GM18498 (cell line): ENCODE measurements at regions not wholly inside any gene's neighbourhood (a gene's known extent, or its start where the extent isn't known, plus 50 kb on each side); places are given as distances from the start of the nearest gene placed in this dataset.
"Not testable (repeated sequence)": the region's sequence is repeated elsewhere in the genome, so short reads cannot be mapped to it uniquely, and the experiment has no call there.

Source experiments
- ATAC-seq: cut with Tn5 transposase; IDR thresholded peaks from one replicate; pipeline ENCODE4 v1.9.1; 2021; ENCODE audit warnings: mild to moderate bottlenecking, moderate library complexity; ENCODE audit not compliant: unreplicated experiment

DNA sequence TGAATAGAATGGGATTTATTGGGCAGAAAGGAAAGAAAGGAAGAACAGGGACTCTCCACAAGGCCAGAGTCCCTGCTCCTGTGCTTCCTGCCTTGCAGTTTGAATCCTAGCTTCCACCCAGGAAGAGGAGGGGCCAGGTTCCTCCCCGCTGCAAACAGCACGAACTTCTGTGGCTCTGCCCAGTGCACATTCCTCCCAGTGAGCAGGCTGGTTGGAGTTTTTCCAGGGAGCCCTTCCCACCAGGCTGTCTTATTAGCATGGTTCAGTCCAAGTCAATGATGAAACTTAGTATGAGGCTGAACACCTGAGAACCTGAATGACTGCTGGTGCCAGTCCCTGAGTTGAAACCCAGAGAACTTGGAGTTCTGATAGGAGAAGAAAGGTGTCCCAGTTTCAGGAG, 247.2 kb downstream of the DUSP10 start:
- no peak for ATAC-seq

DNA sequence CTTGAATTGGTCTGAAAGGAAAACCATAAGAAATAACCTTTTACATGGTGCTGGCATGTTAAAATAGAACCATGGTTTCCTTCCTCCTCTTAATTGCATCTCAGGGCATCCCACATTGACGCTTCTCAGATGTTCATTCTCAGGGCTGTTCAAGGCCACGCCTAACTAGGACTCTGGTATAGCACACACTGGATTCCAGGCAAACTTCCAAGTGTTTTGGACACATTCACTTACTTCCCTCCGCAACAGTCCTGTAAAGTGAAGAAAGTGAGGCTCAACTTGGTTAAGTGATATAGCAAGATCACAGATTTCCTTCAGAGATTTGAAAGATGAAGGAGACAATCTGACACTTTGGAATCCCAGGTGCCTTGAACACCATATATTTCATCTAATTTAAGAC, 244.8 kb downstream of the DUSP10 start:
- no peak for ATAC-seq

DNA sequence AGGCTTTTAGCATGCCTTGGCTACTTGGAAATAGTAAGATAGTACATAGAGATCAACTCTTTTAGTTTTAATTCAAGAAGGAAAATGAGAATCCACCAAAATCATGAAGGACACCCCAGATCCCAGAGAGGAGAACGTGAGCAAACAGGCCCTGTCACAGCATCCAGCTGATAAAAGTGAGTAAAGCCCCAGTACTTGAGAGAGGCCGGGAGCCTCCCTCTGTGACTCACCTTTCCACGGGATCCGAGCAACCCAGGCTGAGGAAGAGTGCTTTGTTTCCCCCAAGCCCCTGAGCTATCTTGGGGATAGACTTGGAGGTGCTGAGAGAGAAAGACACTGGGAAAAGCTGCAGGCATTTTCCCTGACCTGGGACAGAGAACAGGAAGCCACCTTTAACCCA, 238.6 kb downstream of the DUSP10 start:
- no peak for ATAC-seq

DNA sequence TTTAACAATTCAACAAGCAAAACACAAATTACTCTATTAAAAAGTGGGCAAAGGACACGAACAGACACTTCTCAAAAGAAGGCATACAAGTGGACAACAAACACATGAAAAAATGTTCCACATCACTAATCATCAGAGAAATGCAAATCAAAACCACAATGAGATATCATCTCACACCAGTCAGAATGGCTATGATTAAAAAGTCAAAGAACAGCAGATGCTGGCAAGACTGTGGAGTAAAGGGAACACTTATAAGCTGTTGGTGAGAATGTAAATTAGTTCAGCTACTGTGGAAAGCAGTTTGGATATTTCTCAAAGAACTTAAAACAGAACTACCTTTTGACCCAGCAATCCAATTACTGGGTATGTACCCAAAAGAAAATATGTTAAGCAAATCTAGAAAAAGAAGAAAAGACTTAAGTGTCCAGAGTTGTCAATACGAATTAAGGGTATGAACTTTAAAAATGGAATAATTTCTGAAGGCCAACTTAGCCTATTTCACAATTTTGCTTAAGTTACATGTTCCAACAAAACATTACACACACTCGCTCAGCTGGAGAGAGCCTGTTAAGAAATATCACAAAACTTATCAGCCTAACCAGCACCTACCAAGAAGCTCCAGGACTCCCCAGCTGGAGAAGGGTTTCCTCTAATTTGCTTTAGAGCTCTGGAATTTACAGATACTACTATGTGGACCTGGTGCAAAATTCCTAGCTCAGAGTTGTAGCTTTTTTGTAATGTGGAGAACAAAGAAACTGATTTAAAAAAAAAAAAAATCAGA, 232.1 kb downstream of the DUSP10 start:
- peak; percentile 80 for ATAC-seq

DNA sequence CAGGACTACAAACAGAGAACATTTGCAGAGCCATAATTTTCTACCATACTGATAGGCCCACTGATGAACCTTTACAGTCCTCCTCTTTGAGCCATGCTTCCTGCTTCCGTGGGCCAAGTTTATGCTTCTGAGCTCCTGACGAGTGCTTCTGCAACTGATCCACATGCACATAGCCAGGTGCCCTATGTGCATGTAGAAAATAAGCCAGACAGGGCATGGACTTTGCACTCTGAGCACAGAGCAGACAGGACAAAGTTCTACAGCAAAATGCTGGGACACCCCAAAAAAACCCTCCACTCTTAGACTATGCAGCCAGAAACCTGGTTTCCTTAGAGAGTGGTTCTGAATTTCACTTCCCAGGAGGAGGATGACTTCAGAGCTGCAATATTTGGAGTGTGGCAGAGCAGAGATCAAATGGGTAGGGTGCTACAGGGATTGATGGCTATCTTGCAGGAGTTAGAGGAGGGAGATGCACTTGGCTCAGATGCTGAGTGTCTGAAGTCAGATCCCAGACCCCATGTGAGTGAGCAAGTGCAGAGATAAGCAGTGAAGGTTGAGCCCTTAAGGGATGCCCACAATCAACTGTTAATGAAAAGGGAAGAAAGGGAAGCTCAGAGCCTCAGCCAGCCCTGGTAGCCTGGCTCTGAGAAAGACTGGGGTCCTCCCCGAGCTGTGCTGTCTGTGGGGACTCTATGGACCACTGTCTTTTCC, 230.9 kb downstream of the DUSP10 start:
- ATAC-seq, result no peak

DNA sequence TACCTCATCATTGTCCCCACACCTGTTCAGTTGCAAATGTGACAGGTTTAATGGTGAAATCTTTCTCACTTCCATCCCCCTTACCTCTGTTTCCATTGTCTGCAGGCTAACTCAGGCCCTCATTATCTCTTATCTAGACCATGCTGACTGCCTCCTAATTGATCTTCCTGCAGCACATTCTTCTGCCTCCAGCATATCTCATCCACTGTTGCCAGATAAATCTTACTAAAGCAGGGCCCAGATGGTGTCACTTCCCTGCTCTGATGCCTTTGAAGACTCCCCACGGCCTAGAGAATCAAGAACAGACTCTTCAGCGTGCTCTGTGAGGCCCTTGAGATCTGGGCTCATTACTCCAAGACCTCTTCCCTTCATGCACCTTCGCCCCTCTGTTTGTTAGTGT, 230.1 kb downstream of the DUSP10 start:
- ATAC-seq, result no peak

DNA sequence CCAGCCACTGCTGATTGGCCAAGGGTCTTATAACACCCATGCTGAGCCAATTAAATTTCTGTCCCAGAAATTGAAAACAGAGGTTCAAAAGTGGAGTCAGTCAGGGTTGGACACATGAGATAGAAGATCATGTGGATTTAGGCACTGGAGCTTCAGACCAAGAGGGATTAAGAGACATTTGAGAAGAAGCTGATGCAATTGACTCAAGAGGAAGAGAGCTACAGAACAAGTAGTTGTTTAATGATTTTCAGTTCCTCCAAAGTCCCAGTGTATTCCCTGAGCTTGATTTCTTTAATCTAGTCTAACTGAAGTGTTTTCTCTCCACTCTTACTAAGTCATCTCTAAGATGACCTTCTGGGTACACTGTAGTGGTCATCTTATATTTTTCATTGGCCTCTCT, 227.1 kb downstream of the DUSP10 start:
- ATAC-seq, result no peak

DNA sequence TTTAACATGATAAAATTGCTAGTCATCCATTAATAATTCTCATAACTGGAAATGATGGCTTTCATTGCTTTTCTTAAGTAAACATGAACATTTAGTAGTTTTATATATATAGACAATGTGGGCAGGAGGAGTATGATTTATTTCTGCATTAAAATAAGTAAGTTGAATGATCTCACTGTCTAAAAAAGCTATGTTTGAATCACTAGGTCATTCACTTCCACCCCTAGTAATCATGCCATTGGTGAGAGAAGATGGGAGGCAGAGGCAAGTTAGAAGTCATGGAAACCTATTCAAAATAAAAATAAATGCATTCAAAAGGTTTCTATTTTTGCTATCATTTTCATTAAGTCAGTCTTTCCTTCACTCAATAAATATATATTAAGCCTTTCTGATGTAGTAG, 226.4 kb downstream of the DUSP10 start:
- no peak for ATAC-seq

DNA sequence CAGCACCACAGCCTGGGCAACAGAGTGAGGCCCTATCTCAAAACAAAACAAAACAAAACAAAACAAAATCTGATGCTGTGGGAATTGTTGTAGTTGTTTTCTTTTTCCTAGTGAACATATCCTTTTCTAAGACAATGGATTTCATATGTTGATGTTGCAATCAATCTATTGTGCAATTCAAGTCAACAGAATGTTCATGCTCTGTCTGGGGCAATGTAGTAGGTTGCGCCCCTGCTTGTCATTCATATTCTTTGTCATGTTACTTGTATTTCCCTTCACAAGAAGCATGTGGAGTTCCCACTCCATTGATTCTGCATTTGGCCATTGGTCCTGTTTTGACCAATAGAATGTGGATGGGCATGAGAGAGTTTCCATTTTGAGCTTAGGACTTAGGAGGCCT, 223.9 kb downstream of the DUSP10 start:
- no peak for ATAC-seq

DNA sequence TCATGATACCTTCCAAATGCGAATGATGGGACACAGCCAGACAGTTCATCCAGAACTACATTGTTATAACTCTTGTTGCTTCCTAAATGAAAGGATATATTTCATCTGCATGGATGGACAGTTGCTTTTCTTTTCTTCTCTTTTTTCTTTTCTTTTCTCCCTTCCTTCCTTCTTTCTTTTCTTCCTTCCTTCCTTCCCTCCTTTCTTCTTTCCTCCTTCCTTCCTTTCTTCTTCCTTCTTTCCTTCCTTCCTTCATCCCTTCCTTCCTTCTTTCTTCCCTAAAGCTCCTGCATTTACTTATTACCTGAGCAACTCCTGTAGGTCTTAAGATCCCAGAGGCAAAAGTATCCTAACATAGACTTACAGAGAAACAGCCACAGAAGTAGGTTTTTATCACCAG, 221.6 kb downstream of the DUSP10 start:
- no peak for ATAC-seq

DNA sequence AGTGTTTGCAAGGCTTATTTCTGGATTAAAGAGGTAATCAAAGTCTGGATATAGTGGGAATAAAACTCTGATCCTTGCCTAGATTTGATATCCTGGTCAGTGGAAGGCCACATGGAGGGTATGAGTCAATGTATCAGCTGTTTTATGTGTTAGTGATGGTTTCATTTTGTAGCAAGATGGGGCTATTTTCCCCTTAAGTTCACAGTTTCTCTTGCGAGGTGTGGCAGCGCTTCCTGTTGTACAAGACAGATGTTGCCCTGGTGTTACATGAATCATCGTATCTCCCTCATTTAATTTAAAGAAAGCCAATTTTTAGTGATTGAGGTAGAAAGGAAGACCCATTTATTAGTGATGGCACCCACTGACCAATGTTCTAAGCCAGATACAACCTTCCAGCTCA, 220.2 kb downstream of the DUSP10 start:
- ATAC-seq, result no peak

DNA sequence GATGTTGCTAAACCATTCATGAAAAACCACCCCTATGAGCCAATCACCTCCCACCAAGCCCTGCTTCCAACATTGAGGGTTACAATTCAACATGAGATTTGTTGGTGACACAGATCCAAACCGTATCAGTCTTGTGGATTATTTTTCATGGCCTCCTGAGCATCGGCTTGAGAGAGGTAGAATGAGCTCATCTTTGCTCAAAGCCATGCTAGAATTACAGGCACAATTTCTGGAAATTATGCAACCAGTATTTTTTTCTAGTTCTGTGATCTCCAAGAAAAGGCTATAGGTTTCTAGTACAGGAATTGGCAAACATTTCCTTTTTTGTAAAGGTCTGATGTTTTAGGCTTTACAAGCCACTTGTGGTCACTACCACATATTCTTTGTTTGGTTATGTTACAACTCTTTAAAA, 219.4 kb downstream of the DUSP10 start:
- no peak for ATAC-seq

DNA sequence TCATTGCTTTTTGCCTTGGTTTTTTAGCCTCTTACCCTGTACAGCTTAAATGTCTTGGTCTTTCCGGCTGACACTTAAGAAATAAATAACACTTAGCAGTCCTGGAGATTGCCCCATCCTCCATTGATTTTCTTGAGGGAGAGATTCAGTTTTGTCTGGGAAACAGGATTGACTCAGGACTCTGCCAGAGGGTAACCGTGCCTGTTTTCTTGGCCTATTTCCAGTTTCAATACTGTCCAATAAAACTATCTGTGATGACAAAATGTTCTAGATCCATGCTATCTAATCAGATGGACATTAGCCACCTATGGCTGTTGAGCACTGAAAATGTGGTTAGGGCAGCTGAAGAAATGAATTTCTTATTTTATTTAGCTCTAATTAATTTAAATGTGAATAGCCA, 216.1 kb downstream of the DUSP10 start:
- no peak for ATAC-seq

DNA sequence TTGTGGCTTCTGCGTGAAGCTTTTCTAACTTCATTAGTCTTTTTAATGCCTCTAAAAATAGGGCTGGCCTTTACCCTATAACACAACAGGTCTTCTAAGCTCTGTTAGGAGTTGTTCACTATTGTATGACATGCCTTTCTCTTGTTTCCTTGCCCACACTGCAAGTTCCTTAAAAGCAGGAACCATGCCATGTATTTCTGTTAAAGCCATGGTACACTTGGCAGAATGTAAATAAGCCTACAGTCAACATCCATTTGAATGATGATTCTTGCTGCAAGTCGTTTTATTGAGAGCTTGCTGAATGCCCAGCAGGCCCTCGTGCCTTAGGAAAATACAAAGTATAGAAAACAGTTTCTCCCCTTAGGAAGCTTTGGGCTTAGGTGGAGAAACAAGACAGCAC, 214.6 kb downstream of the DUSP10 start:
- ATAC-seq, result no peak

DNA sequence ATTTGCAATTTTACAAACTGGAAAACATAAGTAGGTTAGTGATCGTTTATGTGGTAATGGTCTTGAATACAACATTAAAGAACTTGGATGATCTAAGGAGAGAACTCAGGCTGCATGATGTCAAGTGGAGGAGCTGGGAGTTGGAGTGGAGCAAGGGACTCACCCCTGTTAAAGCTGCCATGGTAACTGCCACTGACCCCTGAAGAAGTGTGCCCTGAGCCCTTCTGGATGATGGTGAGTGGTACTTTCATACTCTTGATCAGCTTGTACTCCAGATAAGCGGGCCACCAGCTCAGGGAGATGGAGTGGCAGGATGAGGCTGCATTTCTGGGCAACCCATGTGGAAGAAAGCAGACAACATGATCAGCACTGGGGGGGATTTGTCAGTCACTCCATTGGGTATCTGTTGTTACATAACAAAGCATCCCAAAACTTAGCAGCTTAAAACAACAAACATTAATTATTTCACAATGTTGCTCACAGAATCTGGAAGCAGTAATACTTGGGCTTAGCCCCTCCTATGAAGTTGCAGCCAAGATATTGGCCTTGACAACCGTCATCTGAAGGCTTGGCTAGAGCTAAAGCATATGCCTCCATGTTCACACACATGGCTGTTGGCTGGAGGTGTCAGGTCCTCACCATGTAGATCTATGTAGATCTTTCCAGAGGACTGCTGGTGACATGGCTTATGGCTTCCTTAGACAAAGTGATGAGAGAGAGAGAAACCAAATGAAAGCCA, 213.8 kb downstream of the DUSP10 start:
- ATAC-seq, result no peak

DNA sequence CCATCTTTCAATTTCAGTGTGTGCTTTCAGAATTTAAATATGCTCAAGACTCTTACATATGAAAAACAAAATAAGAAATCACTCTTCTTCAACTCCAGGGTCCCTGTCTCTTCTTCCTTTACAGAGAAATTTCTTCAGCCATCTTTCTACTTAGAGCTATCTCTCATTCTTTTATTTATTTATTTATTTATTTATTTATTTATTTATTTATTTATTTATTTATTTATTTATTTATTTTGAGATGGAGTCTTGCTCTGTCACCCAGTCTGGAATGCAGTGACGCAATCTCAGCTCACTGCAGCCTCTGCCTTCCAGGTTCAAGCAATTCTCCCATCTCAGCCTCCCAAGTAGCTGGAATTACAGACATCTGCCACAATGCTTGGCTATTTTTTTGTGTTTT, 211.7 kb downstream of the DUSP10 start:
- not testable (repeated sequence) for ATAC-seq

DNA sequence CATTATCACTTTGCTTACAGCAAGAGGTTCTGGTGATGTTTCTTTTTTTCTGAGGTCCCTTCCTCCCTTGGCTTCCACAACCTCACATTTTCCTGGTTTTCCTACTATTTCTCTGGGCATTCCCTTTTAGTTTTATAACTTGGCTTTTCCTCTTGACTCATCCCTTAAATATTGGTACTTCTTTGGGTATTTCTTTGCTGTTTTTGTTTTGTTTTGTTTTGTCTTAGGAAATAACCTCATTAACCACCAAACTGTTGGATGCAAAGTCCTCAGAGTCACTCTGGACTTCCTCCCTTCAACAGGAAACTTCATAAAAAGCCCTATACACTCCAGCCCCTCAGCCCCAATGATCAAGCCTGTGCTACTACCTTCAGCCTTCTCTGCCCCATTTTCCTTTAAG, 211.1 kb downstream of the DUSP10 start:
- no peak for ATAC-seq

DNA sequence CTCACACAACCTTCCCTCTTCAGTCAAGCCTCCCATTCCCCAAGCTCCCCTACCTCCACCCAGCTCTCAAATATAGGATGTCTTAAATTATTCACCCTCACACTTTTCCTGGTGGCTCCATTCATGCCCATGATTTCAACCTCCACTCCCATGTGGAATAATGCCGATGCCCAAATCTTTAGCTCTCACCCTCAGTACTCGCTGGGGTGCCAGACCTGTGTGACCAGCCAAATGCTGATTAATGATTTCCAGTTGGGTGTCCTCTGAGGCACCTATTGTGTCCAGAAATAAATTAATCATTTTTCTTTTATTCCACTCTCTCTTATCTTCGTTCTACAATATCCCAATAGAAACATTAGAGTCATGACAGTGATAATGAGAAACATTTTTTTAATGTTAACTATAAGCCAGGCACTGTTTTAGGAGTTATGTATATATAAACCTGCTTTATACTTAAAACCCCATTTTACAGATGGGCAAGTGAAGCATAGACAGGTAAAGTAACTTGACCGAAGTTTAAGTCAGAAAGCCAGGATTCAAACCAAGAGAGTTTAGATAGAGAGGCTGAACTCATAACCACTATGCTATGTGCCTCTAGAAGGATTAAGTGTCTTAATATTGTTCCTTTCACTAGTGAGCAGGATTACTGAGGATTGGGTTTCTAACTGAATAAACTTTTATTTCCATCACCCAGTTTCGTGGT, 209.7 kb downstream of the DUSP10 start:
- no peak for ATAC-seq

DNA sequence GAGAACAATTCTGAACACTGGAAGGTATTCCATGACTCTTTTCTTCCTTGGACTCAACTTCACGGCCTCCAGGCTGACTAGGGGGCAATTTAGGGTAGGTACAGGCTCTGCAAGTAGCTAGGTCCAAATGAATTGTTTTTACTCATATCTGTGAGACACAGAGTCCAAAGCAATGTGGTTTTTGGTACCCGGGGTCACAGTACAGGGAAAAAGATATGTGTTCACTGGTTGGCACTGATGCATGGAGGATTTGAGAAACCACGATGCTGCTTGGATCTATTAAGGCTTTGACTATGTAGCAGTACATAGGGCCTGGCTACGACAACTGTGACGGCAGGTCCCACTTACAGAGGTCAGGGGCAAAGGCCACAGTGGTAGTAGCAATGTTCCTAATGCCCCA, 200.6 kb downstream of the DUSP10 start:
- ATAC-seq, result no peak

DNA sequence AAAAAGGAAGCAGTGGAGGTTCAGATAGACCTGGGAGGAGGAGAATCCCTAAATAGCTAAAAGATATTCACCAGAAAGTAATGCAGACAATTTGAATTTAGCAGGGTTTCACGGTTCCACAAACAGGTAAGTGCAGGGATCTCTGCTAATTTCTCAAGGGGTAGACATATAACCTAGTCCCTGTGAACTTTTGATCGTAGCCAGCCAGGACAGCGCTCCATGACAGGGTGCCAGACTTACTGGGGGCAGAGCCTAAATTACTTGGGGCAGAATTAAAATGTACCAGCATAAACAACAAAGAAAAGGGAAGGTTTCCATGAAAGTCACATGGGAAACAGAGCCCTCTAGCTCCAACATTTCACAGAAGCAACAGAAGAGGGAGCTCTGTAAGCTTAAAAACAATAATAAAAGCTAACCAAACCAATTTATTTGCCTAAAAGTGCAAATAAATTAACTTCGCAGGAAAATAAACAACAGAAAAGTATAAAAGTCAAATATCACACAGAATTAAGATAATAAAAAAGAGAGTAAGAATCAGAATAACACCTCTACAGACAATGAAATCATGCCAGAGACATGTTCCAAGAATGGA, 198.3 kb downstream of the DUSP10 start:
- ATAC-seq, result no peak

DNA sequence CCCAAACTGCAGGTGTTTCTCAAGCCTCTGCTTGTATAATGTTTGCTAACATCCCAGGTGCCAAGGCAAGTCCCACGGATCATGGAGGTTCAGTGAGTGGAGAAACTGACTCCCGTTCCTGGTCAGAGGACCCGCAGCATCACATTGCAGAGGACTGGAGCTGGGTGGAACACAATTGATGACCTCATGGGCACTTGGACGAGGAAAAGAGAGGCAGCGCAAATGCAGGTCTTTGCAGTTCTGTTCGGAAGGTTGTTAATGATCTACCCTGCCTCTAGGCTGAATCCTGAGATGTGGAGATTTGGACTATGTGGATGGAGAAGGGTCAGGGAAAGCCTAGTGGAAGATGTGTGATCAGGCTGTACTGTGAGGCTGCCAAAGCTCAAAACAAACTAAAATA, 192.9 kb downstream of the DUSP10 start:
- no peak for ATAC-seq
